HEK293 (cell line): ENCODE measurements at regions not wholly inside any gene's neighbourhood (a gene's known extent, or its start where the extent isn't known, plus 50 kb on each side); places are given as distances from the start of the nearest gene placed in this dataset.

Source experiments
- CTCF ChIA-PET: fragments of 350-600 bp; formaldehyde crosslinking; extraction: SDS; loops from one replicate; lab custom pipeline; 2021; ENCODE audit warnings: antibody characterized with exemption; lab: Yijun Ruan, JAX
- POLR2A ChIA-PET: fragments of 300-600 bp; formaldehyde crosslinking; extraction: SDS; loops from one replicate; lab custom pipeline; 2020; ENCODE audit warnings: antibody characterized with exemption, inconsistent platforms; lab: Yijun Ruan, JAX
- H3K27ac ChIP-seq: fragments of 200-500 bp; sonication (Bioruptor generic); 2 replicates; pipeline ENCODE4 v1.5.1; 2014; ENCODE audit warnings: low read depth, low read length, control low read depth, inconsistent platforms; ENCODE audit errors: extremely low read depth
- H3K36me3 ChIP-seq, 2 experiments: fragments of 200-500 bp in 1 of 2; sonication (Bioruptor generic) in 1 of 2; 1 replicate in 1 of 2; 2 replicates in 1 of 2; pipeline ENCODE4 v1.5.1; 2014 to 2017; ENCODE audit warnings: inconsistent platforms in 2 of 2, low read length in 2 of 2; ENCODE audit not compliant: control insufficient read depth in 2 of 2, insufficient read depth in 1 of 2
- H3K4me1 ChIP-seq: fragments of 200-500 bp; sonication (Bioruptor generic); 2 replicates; pipeline ENCODE4 v1.5.1; 2014; ENCODE audit warnings: mild to moderate bottlenecking, low read length, inconsistent platforms; ENCODE audit not compliant: control insufficient read depth, insufficient read depth
- H3K4me3 ChIP-seq: 2 replicates; pipeline ENCODE4 v1.5.1; 2011; ENCODE audit warnings: low read depth, mild to moderate bottlenecking, control low read depth, low read length, moderate library complexity
- H3K9me3 ChIP-seq: fragments of 200-500 bp; sonication (Bioruptor generic); 2 replicates; pipeline ENCODE4 v1.5.1; 2014; ENCODE audit warnings: low read depth, low read length, inconsistent platforms; ENCODE audit not compliant: control insufficient read depth, insufficient read depth
- GLI4 ChIP-seq: fragments of 450-650 bp; formaldehyde crosslinking; IDR thresholded peaks from 2 replicates; pipeline ENCODE4 v1.5.1; 2016; ENCODE audit warnings: missing biosample characterization, missing genetic modification characterization
- HOXD13 ChIP-seq: sonication (generic); formaldehyde crosslinking; IDR thresholded peaks from 2 replicates; pipeline ENCODE4 v1.8.0; 2022; ENCODE audit warnings: missing genetic modification reagents, borderline replicate concordance
- MZF1 ChIP-seq: fragments of 450-650 bp; formaldehyde crosslinking; IDR thresholded peaks from 2 replicates; pipeline ENCODE4 v1.5.1; 2017; ENCODE audit warnings: missing biosample characterization, missing genetic modification characterization, borderline replicate concordance
- ZBTB17 ChIP-seq: fragments of 450-650 bp; formaldehyde crosslinking; IDR thresholded peaks from 2 replicates; pipeline ENCODE4 v1.5.1; 2016; ENCODE audit warnings: missing biosample characterization, missing genetic modification characterization
- ZBTB7A ChIP-seq: fragments of 450-650 bp; formaldehyde crosslinking; IDR thresholded peaks from 2 replicates; pipeline ENCODE4 v1.5.1; 2016; ENCODE audit warnings: low read depth, missing biosample characterization, missing genetic modification characterization
- ZEB2 ChIP-seq: fragments of 450-650 bp; formaldehyde crosslinking; IDR thresholded peaks from 2 replicates; pipeline ENCODE4 v1.5.1; 2016; ENCODE audit warnings: missing biosample characterization, missing genetic modification characterization
- ZNF10 ChIP-seq: fragments of 450-650 bp; formaldehyde crosslinking; IDR thresholded peaks from 2 replicates; pipeline ENCODE4 v1.5.1; 2017; ENCODE audit warnings: missing biosample characterization, missing genetic modification characterization
- ZNF157 ChIP-seq: fragments of 450-650 bp; formaldehyde crosslinking; IDR thresholded peaks from 2 replicates; pipeline ENCODE4 v1.5.1; 2016; ENCODE audit warnings: missing biosample characterization, missing genetic modification characterization
- ZNF214 ChIP-seq: fragments of 450-650 bp; formaldehyde crosslinking; IDR thresholded peaks from 2 replicates; pipeline ENCODE4 v1.5.1; 2017; ENCODE audit warnings: missing biosample characterization, mild to moderate bottlenecking, missing genetic modification characterization, borderline replicate concordance
- ZNF221 ChIP-seq: fragments of 450-650 bp; formaldehyde crosslinking; IDR thresholded peaks from 2 replicates; pipeline ENCODE4 v1.5.1; 2017; ENCODE audit warnings: missing biosample characterization, missing genetic modification characterization, borderline replicate concordance
- ZNF223 ChIP-seq: fragments of 450-650 bp; formaldehyde crosslinking; IDR thresholded peaks from 2 replicates; pipeline ENCODE4 v1.5.1; 2016; ENCODE audit warnings: missing biosample characterization, missing genetic modification characterization
- ZNF280D ChIP-seq: fragments of 450-650 bp; formaldehyde crosslinking; IDR thresholded peaks from 2 replicates; pipeline ENCODE4 v1.5.1; 2016; ENCODE audit warnings: missing biosample characterization, missing genetic modification characterization
- ZNF501 ChIP-seq: fragments of 450-650 bp; formaldehyde crosslinking; IDR thresholded peaks from 2 replicates; pipeline ENCODE4 v1.5.1; 2016; ENCODE audit warnings: missing biosample characterization, missing genetic modification characterization
- ZNF701 ChIP-seq: fragments of 450-650 bp; formaldehyde crosslinking; IDR thresholded peaks from 2 replicates; pipeline ENCODE4 v1.5.1; 2016; ENCODE audit warnings: missing biosample characterization, missing genetic modification characterization
- ZNF76 ChIP-seq: fragments of 450-650 bp; formaldehyde crosslinking; IDR thresholded peaks from 2 replicates; pipeline ENCODE4; 2016; ENCODE audit warnings: low read depth, missing biosample characterization, missing genetic modification characterization, borderline replicate concordance
- ZNF776 ChIP-seq: fragments of 450-650 bp; formaldehyde crosslinking; IDR thresholded peaks from 2 replicates; pipeline ENCODE4 v1.5.0; 2017; ENCODE audit warnings: missing biosample characterization, missing genetic modification characterization, borderline replicate concordance
- ZXDB ChIP-seq: fragments of 450-650 bp; formaldehyde crosslinking; IDR thresholded peaks from 2 replicates; pipeline ENCODE4 v1.5.1; 2016; ENCODE audit warnings: missing biosample characterization, missing genetic modification characterization
- TF ChIP-seq, protein P1 (sequence below): fragments of 450-650 bp; formaldehyde crosslinking; IDR thresholded peaks from 2 replicates; pipeline ENCODE4; 2016; ENCODE audit warnings: missing biosample characterization, missing genetic modification characterization
- TF ChIP-seq, protein P2 (sequence below): fragments of 450-650 bp; IDR thresholded peaks from 2 replicates; pipeline ENCODE4 v1.5.1; 2018; ENCODE audit warnings: missing biosample characterization, mild to moderate bottlenecking, missing genetic modification characterization
- TF ChIP-seq, protein P3 (sequence below): fragments of 450-650 bp; formaldehyde crosslinking; IDR thresholded peaks from 2 replicates; pipeline ENCODE4 v1.5.1; 2016; ENCODE audit warnings: missing biosample characterization, missing genetic modification characterization

- no peaks in the 10 kb centered on the region for H3K36me3 ChIP-seq
- CTCF ChIA-PET = no interaction called here
- H3K4me3 ChIP-seq = no peak overlapping the region
- H3K4me1 ChIP-seq = no peaks in the 10 kb centered on the region
- H3K9me3 ChIP-seq = no peaks in the 10 kb centered on the region
- POLR2A ChIA-PET = no interaction called here
- H3K27ac ChIP-seq = no peak overlapping the region
- TF ChIP-seq ZNF701 (tag by site-specific recombination) = no peak
- TF ChIP-seq, protein P1, sequence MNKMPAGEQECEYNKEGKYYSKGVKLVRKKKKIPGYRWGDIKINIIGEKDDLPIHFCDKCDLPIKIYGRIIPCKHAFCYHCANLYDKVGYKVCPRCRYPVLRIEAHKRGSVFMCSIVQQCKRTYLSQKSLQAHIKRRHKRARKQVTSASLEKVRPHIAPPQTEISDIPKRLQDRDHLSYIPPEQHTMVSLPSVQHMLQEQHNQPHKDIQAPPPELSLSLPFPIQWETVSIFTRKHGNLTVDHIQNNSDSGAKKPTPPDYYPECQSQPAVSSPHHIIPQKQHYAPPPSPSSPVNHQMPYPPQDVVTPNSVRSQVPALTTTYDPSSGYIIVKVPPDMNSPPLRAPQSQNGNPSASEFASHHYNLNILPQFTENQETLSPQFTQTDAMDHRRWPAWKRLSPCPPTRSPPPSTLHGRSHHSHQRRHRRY = no peak
- no peak for TF ChIP-seq ZXDB
- no peak for TF ChIP-seq ZNF501
- TF ChIP-seq ZNF776 (tag by site-specific recombination) = no peak
- no peak for TF ChIP-seq MZF1 (tag by site-specific recombination)
- TF ChIP-seq, protein P2, sequence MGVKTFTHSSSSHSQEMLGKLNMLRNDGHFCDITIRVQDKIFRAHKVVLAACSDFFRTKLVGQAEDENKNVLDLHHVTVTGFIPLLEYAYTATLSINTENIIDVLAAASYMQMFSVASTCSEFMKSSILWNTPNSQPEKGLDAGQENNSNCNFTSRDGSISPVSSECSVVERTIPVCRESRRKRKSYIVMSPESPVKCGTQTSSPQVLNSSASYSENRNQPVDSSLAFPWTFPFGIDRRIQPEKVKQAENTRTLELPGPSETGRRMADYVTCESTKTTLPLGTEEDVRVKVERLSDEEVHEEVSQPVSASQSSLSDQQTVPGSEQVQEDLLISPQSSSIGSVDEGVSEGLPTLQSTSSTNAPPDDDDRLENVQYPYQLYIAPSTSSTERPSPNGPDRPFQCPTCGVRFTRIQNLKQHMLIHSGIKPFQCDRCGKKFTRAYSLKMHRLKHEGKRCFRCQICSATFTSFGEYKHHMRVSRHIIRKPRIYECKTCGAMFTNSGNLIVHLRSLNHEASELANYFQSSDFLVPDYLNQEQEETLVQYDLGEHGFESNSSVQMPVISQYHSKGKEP (tag by site-specific recombination) = no peak
- TF ChIP-seq, protein P3, sequence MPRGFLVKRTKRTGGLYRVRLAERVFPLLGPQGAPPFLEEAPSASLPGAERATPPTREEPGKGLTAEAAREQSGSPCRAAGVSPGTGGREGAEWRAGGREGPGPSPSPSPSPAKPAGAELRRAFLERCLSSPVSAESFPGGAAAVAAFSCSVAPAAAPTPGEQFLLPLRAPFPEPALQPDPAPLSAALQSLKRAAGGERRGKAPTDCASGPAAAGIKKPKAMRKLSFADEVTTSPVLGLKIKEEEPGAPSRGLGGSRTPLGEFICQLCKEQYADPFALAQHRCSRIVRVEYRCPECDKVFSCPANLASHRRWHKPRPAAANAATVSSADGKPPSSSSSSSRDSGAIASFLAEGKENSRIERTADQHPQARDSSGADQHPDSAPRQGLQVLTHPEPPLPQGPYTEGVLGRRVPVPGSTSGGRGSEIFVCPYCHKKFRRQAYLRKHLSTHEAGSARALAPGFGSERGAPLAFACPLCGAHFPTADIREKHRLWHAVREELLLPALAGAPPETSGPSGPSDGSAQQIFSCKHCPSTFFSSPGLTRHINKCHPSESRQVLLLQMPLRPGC (tag by site-specific recombination) = no peak
- TF ChIP-seq ZNF221 (tag by site-specific recombination) = no peak
- TF ChIP-seq ZNF223 = no peak
- TF ChIP-seq GLI4 (tag by site-specific recombination) = no peak
- no peak for TF ChIP-seq ZNF10 (tag by site-specific recombination)
- no peak for TF ChIP-seq ZNF280D
- TF ChIP-seq, all 188 proteins: peak for 0
Measured at GRCh38 chr2:41395692-41396091, 652.1 kb upstream of the PKDCC start.

DNA sequence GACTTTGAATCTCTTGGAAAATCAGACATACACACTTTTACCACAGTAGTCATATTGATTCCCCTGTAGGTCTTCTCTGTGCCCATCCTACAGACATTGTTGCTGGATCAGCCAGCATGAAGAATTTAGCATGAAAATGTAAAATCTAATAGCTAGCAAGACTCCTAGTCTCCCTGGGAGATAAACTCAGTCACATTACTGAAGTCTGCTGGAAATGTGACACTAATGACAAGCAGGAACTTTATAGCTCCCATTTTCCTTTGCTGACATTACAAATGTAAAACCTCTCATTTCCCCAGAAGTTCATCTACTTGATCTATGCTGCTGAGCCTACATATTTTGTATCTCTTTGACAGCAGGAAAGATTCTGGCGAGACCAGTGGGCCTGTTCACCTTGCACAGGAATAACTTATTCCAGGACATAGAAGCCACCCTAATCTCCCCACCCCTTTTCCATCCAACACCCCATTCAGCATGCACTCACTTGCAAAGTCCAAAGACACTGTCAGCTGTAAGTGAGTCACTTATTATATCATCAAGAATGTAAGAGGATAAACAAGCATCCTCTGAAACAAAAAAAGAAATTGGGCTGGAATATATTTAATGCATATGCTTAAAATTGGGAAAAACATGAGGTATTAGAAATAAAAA lies 648.3 kb upstream of the PKDCC start:
- Histone ChIP-seq H3K9me3 (no peaks in the 10 kb centered on the region), H3K4me3 (no peak overlapping the region), H3K36me3 (no peaks in the 10 kb centered on the region), H3K4me1 (no peaks in the 10 kb centered on the region), H3K27ac (no peak overlapping the region)
- ChIA-PET POLR2A (no interaction called here), CTCF (interaction anchor here (1.1 kb wide), 3 partner anchors 9 to 1486 kb away, joined by 3 to 5 read pairs (median 4); no protein-coding TSS in a partner anchor)
- TF ChIP-seq ZNF76 = no peak
- TF ChIP-seq ZNF157 (tag by site-specific recombination) = no peak
- TF ChIP-seq ZBTB17 (tag by site-specific recombination) = no peak
- TF ChIP-seq ZBTB7A (tag by site-specific recombination) = no peak
- TF ChIP-seq HOXD13 = no peak
- TF ChIP-seq ZNF214 = no peak
- TF ChIP-seq ZEB2 (tag by site-specific recombination) = no peak
